Esophagus muscularis mucosa (tissue), 3 donors: ENCODE measurements at regions not wholly inside any gene's neighbourhood (a gene's known extent, or its start where the extent isn't known, plus 50 kb on each side); places are given as distances from the start of the nearest gene placed in this dataset.
"Not testable (repeated sequence)": the region's sequence is repeated elsewhere in the genome, so short reads cannot be mapped to it uniquely, and the experiment has no call there.

Source experiments
- CTCF ChIP-seq, 3 experiments: fragments of 200-600 bp in 2 of 3; fragments of 450-650 bp in 1 of 3; sonication (generic) in 2 of 3; IDR thresholded peaks; one replicate each; pipeline ENCODE4 v1.5.1; 2017 to 2019; ENCODE audit warnings: antibody characterized with exemption in 3 of 3, mild to moderate bottlenecking in 2 of 3, moderate library complexity in 1 of 3
- POLR2A ChIP-seq: fragments of 450-650 bp; IDR thresholded peaks from one replicate; pipeline ENCODE4 v1.6.1; 2017; ENCODE audit warnings: antibody characterized with exemption, moderate library complexity, mild to moderate bottlenecking, low read depth

DNA sequence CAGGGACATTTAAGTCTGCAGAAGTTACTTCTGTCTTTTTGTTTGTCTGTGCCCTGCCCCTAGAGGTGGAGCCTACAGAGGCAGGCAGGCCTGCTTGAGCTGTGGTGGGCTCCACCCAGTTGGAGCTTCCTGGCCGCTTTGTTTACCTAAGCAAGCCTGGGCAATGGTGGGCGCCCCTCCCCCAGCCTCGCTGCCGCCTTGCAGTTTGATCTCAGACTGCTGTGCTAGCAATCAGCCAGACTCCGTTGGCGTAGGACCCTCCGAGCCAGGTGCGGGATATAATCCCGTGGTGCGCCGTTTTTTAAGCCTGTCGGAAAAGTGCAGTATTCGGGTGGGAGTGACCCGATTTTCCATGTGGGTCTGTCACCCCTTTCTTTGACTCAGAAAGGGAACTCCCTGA, 170.7 kb upstream of the KCND3 start:
- not testable (repeated sequence) for TF ChIP-seq CTCF (IDR thresholded peaks at IDR 0.05); POLR2A
